ENCODE measurements at regions not wholly inside any gene's neighbourhood (a gene's known extent, or its start where the extent isn't known, plus 50 kb on each side); places are given as distances from the start of the nearest gene placed in this dataset.

DNA sequence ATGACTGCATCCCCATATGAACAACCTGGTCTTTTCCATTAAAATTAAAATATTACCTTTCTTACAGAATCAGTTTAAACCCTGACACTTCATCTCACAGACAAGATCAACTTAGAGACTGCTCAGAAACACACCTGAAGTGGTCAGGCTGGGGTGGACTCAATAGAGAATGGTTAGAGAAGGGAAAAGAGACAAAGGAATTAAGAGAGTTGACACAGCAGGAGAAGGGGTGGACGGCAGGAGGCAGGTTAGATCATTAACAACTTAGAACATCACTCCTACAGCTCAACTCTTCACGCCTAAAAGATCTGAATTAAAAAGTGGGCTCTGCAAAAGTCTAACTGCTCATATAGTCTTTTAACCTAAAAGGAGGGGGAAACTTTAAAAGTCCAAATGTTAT is 157.7 kb upstream of the COL1A2 start:
- Histone ChIP-seq H3K4me2 (ENCODE audit: extremely low read depth, insufficient read depth, low read length) (no peak overlapping the region), H3K4me1 (ENCODE audit: control insufficient read depth, extremely low read depth, insufficient read depth, low read length) (no peaks in the 10 kb centered on the region), H3K9ac (ENCODE audit: insufficient read depth, low read length) (no peak overlapping the region), H3K9me3 (ENCODE audit: control insufficient read depth, insufficient read depth, low read depth, low read length) (no peaks in the 10 kb centered on the region), H4K20me1 (ENCODE audit: control insufficient read depth, extremely low read depth, insufficient read depth, low read length) (no peaks in the 10 kb centered on the region), H2AFZ (ENCODE audit: low read length) (no peak overlapping the region), H3K27me3 (ENCODE audit: control insufficient read depth, insufficient read depth, low read length) (no peaks in the 10 kb centered on the region), H3K4me3 (replicated peaks in 1 of 4; ENCODE audit: control extremely low read depth in 1 of 4, insufficient read depth in 1 of 4, low read depth in 3 of 4, low read length in 4 of 4) (no peak overlapping the region), H3K27ac (ENCODE audit: insufficient read depth, low read length) (no peak overlapping the region), H3K79me2 (ENCODE audit: control insufficient read depth, insufficient read depth, low read length) (no peaks in the 10 kb centered on the region), H3K36me3 (ENCODE audit: control insufficient read depth, insufficient read depth, low read length) (no peaks in the 10 kb centered on the region)
- no peak for DNase-seq (ENCODE audit: low read depth in 2 of 2)
- TF ChIP-seq, protein P1, sequence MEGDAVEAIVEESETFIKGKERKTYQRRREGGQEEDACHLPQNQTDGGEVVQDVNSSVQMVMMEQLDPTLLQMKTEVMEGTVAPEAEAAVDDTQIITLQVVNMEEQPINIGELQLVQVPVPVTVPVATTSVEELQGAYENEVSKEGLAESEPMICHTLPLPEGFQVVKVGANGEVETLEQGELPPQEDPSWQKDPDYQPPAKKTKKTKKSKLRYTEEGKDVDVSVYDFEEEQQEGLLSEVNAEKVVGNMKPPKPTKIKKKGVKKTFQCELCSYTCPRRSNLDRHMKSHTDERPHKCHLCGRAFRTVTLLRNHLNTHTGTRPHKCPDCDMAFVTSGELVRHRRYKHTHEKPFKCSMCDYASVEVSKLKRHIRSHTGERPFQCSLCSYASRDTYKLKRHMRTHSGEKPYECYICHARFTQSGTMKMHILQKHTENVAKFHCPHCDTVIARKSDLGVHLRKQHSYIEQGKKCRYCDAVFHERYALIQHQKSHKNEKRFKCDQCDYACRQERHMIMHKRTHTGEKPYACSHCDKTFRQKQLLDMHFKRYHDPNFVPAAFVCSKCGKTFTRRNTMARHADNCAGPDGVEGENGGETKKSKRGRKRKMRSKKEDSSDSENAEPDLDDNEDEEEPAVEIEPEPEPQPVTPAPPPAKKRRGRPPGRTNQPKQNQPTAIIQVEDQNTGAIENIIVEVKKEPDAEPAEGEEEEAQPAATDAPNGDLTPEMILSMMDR (conservative IDR thresholded peaks at IDR 0.05 in 1 of 2, IDR thresholded peaks at IDR 0.05 in 1 of 2; ENCODE audit: low read depth in 1 of 2, low read length in 2 of 2): no peak
- TF ChIP-seq EZH2 (IDR thresholded peaks at IDR 0.05; ENCODE audit: low read length, missing control alignments): no peak

DNA sequence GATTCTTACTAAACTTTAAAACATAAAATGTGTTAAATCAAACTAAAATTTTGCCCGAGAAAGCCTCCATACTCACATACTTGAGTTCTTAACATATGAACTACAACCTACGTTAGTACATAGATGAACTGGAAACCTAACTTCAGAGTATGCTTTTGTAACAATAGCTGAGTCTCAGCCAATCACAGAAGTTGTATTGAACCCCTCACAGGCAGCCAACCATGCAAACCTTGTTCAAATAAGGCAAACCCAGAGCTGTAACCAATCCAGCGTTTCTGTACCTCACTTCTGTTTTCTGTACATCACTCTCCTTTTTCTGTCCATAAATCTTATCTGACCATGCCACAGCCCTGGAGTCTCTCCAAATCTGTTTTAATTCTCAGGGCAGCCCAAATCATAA is 157.3 kb upstream of the COL1A2 start:
- Histone ChIP-seq H3K27ac (ENCODE audit: insufficient read depth, low read length) (no peak overlapping the region), H4K20me1 (ENCODE audit: control insufficient read depth, extremely low read depth, insufficient read depth, low read length) (no peaks in the 10 kb centered on the region), H3K36me3 (ENCODE audit: control insufficient read depth, insufficient read depth, low read length) (no peaks in the 10 kb centered on the region), H3K9me3 (ENCODE audit: control insufficient read depth, insufficient read depth, low read depth, low read length) (no peaks in the 10 kb centered on the region), H2AFZ (ENCODE audit: low read length) (no peak overlapping the region), H3K4me2 (ENCODE audit: extremely low read depth, insufficient read depth, low read length) (no peak overlapping the region), H3K4me3 (replicated peaks in 1 of 4; ENCODE audit: control extremely low read depth in 1 of 4, insufficient read depth in 1 of 4, low read depth in 3 of 4, low read length in 4 of 4) (no peak overlapping the region), H3K4me1 (ENCODE audit: control insufficient read depth, extremely low read depth, insufficient read depth, low read length) (no peaks in the 10 kb centered on the region), H3K27me3 (ENCODE audit: control insufficient read depth, insufficient read depth, low read length) (no peaks in the 10 kb centered on the region), H3K9ac (ENCODE audit: insufficient read depth, low read length) (no peak overlapping the region), H3K79me2 (ENCODE audit: control insufficient read depth, insufficient read depth, low read length) (no peaks in the 10 kb centered on the region)
- TF ChIP-seq, protein P1 (conservative IDR thresholded peaks at IDR 0.05 in 1 of 2, IDR thresholded peaks at IDR 0.05 in 1 of 2; ENCODE audit: low read depth in 1 of 2, low read length in 2 of 2): no peak
- no peak for TF ChIP-seq EZH2 (IDR thresholded peaks at IDR 0.05; ENCODE audit: low read length, missing control alignments)
- DNase-seq (ENCODE audit: low read depth in 2 of 2): no peak

DNA sequence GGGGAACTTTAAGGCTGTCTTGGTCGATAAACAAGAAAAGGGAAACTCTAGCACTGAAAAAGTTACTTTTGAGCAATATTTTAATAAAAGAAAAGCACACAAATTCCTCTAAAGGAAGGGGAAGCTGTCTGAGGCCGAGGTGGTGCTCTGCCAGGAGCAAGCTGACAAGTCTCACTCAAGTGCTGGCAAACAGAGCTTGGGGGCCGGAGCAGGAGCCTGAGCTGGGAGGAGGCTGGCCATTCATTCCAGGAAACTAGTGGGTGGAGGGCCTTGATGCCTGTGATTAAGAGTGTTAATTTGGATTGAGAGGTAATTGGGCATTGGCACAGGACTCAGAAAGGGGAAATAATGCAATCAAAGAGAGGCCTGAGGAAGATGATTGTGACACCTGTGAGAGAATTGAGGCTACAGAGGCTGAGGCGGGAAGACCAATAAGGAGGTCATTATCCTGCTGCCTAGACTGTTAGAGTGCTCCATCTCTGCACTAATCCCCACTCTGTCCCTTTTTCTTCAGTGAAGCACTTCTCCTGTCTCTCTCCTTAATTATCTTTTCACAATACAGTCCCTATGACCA is 154.9 kb upstream of the COL1A2 start:
- H3K4me1 ChIP-seq (ENCODE audit: control insufficient read depth, extremely low read depth, insufficient read depth, low read length): no peaks in the 10 kb centered on the region
- DNase-seq (ENCODE audit: low read depth in 2 of 2): no peak

More for the DNA sequence above, 154.9 kb upstream of the COL1A2 start:
- no peak overlapping the region for H3K4me2 ChIP-seq (ENCODE audit: extremely low read depth, insufficient read depth, low read length)
- no peaks in the 10 kb centered on the region for H3K79me2 ChIP-seq (ENCODE audit: control insufficient read depth, insufficient read depth, low read length)
- H3K9ac ChIP-seq (ENCODE audit: insufficient read depth, low read length): no peak overlapping the region
- H3K36me3 ChIP-seq (ENCODE audit: control insufficient read depth, insufficient read depth, low read length): no peaks in the 10 kb centered on the region
- H2AFZ ChIP-seq (ENCODE audit: low read length): no peak overlapping the region
- H3K9me3 ChIP-seq (ENCODE audit: control insufficient read depth, insufficient read depth, low read depth, low read length): no peaks in the 10 kb centered on the region
- TF ChIP-seq, protein P1 (conservative IDR thresholded peaks at IDR 0.05 in 1 of 2, IDR thresholded peaks at IDR 0.05 in 1 of 2; ENCODE audit: low read depth in 1 of 2, low read length in 2 of 2): no peak
- TF ChIP-seq EZH2 (IDR thresholded peaks at IDR 0.05; ENCODE audit: low read length, missing control alignments): no peak
- H4K20me1 ChIP-seq (ENCODE audit: control insufficient read depth, extremely low read depth, insufficient read depth, low read length): no peaks in the 10 kb centered on the region
- no peak overlapping the region for H3K27ac ChIP-seq (ENCODE audit: insufficient read depth, low read length)
- H3K4me3 ChIP-seq (replicated peaks in 1 of 4; ENCODE audit: control extremely low read depth in 1 of 4, insufficient read depth in 1 of 4, low read depth in 3 of 4, low read length in 4 of 4): no peak overlapping the region
- no peaks in the 10 kb centered on the region for H3K27me3 ChIP-seq (ENCODE audit: control insufficient read depth, insufficient read depth, low read length)
